DOHH2 (cell line): ENCODE measurements at regions not wholly inside any gene's neighbourhood (a gene's known extent, or its start where the extent isn't known, plus 50 kb on each side); places are given as distances from the start of the nearest gene placed in this dataset.

Experiments
- H3F3A ChIP-seq: fragments of 200-600 bp; sonication (generic), shearing (Covaris generic); 2 replicates; pipeline ENCODE4 v1.6.0; 2016; ENCODE audit warnings: antibody characterized with exemption, mild to moderate bottlenecking; ENCODE audit not compliant: control insufficient read depth, insufficient read depth
- H3K27ac ChIP-seq: fragments of 200-600 bp; sonication (generic); 2 replicates; pipeline ENCODE4 v1.5.1; 2014; ENCODE audit warnings: low read depth, mild to moderate bottlenecking, low read length, moderate library complexity
- H3K27me3 ChIP-seq: fragments of 200-600 bp; sonication (generic); 2 replicates; pipeline ENCODE4 v1.6.1; 2014; ENCODE audit warnings: mild to moderate bottlenecking, low read length, mixed read lengths; ENCODE audit not compliant: control insufficient read depth
- H3K36me3 ChIP-seq: fragments of 200-600 bp; sonication (generic); 2 replicates; pipeline ENCODE4 v1.6.1; 2014; ENCODE audit warnings: mild to moderate bottlenecking, low read length, moderate library complexity, mixed read lengths; ENCODE audit not compliant: control insufficient read depth
- H3K4me1 ChIP-seq: fragments of 200-600 bp; sonication (generic); 2 replicates; pipeline ENCODE4 v1.6.1; 2014; ENCODE audit warnings: mild to moderate bottlenecking, low read length, mixed read lengths; ENCODE audit not compliant: control insufficient read depth
- H3K4me2 ChIP-seq: fragments of 200-600 bp; sonication (generic); 2 replicates; pipeline ENCODE4 v1.6.0; 2014; ENCODE audit warnings: mild to moderate bottlenecking, low read length, moderate library complexity
- H3K4me3 ChIP-seq: fragments of 200-600 bp; sonication (generic); 2 replicates; pipeline ENCODE4 v1.5.1; 2014; ENCODE audit warnings: mild to moderate bottlenecking, low read length, mixed read lengths
- H3K79me2 ChIP-seq: fragments of 200-600 bp; sonication (generic); 2 replicates; pipeline ENCODE4 v1.6.1; 2014; ENCODE audit warnings: mild to moderate bottlenecking, low read length, mixed read lengths; ENCODE audit not compliant: control insufficient read depth
- H3K9me2 ChIP-seq: fragments of 200-600 bp; sonication (generic); replicated peaks from 2 replicates; pipeline ENCODE4 v1.6.1; 2014; ENCODE audit warnings: mild to moderate bottlenecking, low read length, mixed read lengths; ENCODE audit not compliant: control insufficient read depth
- H3K9me3 ChIP-seq: fragments of 200-600 bp; sonication (generic); 2 replicates; pipeline ENCODE4 v1.6.1; 2014; ENCODE audit warnings: antibody characterized with exemption, low read length, mixed read lengths; ENCODE audit not compliant: control insufficient read depth, insufficient read depth
- H4K20me1 ChIP-seq: fragments of 200-600 bp; sonication (generic); 2 replicates; pipeline ENCODE4 v1.6.0; 2014; ENCODE audit warnings: low read depth, mild to moderate bottlenecking, antibody characterized with exemption, low read length, moderate library complexity; ENCODE audit not compliant: control insufficient read depth, insufficient read depth
- CTCF ChIP-seq: fragments of 200-600 bp; sonication (generic); IDR thresholded peaks from one replicate; pipeline ENCODE4 v1.5.1; 2014; ENCODE audit warnings: antibody characterized with exemption, mild to moderate bottlenecking, low read depth, low read length; ENCODE audit not compliant: poor library complexity, severe bottlenecking
- EZH2phosphoT487 ChIP-seq: fragments of 200-600 bp; sonication (generic); IDR thresholded peaks from 2 replicates; pipeline ENCODE4 v1.6.1; 2017; ENCODE audit warnings: borderline replicate concordance, mild to moderate bottlenecking, antibody characterized with exemption, low read length, moderate library complexity, mixed read lengths

DNA sequence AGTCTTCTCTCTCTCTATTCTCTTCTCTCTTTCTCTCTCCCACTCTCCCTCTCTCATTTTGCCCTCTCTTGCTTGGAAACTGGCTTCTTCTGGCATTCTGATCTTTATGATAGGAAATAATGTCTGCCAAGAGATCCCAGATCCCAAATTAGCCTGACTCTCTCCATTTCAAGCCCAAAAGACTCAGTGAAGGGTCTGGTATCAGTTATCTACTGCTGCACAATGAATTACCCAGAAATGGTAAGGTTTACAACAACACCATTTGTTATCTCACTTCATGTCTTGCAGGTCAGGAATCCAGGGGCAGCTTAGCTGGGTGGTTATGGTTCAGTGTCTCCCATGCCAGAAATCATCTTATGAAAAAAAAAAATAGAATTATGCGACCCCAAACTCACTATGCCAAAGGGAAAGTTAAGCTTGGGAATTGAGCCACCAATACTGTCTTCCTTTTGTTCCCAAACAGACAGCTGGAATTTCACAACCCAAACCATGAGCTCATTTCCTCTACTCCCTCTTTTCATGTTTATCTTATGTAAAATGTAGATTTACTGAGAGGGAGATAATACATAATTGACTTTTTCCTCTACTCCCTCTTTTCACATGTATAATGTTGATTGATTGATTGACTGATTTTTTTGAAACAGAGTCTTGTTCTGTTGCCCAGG, 67.8 kb upstream of the FICD start:
- no peaks in the 10 kb centered on the region for H3K79me2 ChIP-seq
- H3K9me3 ChIP-seq = no peaks in the 10 kb centered on the region
- no peak overlapping the region for H3K4me2 ChIP-seq
- peaks cover 1% of the 10 kb centered on the region; the same call in 1 of the 2 replicates for H3K4me1 ChIP-seq
- H3F3A ChIP-seq = no peaks in the 10 kb centered on the region
- no peaks in the 10 kb centered on the region for H3K9me2 ChIP-seq
- no peak overlapping the region for H3K27ac ChIP-seq
- H3K27me3 ChIP-seq = peaks cover 4% of the 10 kb centered on the region; the same call in 1 of the 2 replicates
- TF ChIP-seq CTCF (no peak), EZH2phosphoT487 (no peak)
- no peaks in the 10 kb centered on the region for H3K36me3 ChIP-seq
- no peaks in the 10 kb centered on the region for H4K20me1 ChIP-seq
- H3K4me3 ChIP-seq = no peak overlapping the region

GRCh38 chr12:108446766-108447165, 68.3 kb upstream of the FICD start:
- peaks cover 8% of the 10 kb centered on the region; the same call in 1 of the 2 replicates for H3K27me3 ChIP-seq
- H3F3A ChIP-seq = no peaks in the 10 kb centered on the region
- no peak for TF ChIP-seq EZH2phosphoT487
- TF ChIP-seq CTCF = no peak
- no peaks in the 10 kb centered on the region for H3K79me2 ChIP-seq
- peaks cover 5% of the 10 kb centered on the region; the same call in 1 of the 2 replicates for H3K4me1 ChIP-seq
- H3K9me2 ChIP-seq = no peaks in the 10 kb centered on the region
- H3K36me3 ChIP-seq = no peaks in the 10 kb centered on the region
- H3K4me2 ChIP-seq = no peak overlapping the region
- no peak overlapping the region for H3K4me3 ChIP-seq
- no peaks in the 10 kb centered on the region for H4K20me1 ChIP-seq
- H3K27ac ChIP-seq = no peak overlapping the region
- no peaks in the 10 kb centered on the region for H3K9me3 ChIP-seq

DNA sequence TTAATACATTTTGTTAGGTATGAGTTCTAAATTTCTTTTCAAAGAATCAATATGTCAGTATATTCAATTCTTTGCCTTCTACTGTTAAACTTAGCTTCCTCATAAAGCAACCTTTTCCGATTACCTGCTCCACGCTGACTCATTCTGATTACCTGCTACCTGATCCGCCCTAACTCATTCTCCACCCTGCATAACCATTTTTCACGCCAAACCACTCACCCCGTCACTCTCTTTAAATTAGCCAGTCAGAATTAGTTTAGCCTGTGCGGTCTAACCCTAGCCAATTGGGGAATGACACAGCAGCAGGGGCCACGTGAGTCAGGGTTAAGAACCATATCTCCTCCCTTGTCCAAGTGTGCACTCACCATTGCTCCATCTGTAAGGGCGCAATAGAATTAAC, 72.2 kb upstream of the FICD start:
- TF ChIP-seq CTCF = no peak
- no peak for TF ChIP-seq EZH2phosphoT487
- peaks cover 5% of the 10 kb centered on the region; the same call in 1 of the 2 replicates for H3K4me1 ChIP-seq
- H3K27me3 ChIP-seq = peaks cover 13% of the 10 kb centered on the region

More for the DNA sequence above, 72.2 kb upstream of the FICD start:
- Histone ChIP-seq H3K4me2 (no peak overlapping the region), H3K27ac (no peak overlapping the region), H3K79me2 (no peaks in the 10 kb centered on the region), H3K36me3 (no peaks in the 10 kb centered on the region), H3K9me2 (no peaks in the 10 kb centered on the region), H3F3A (no peaks in the 10 kb centered on the region), H3K4me3 (no peak overlapping the region), H3K9me3 (no peaks in the 10 kb centered on the region), H4K20me1 (no peaks in the 10 kb centered on the region)
